ENCODE measurements at regions not wholly inside any gene's neighbourhood (a gene's known extent, or its start where the extent isn't known, plus 50 kb on each side); places are given as distances from the start of the nearest gene placed in this dataset.

GRCh38 chr6:78570044-78570443 is 297.3 kb upstream of the IRAK1BP1 start:
- TF ChIP-seq CTCF (IDR thresholded peaks at IDR 0.05; ENCODE audit: low read depth, low read length) = no peak
- no peak for TF ChIP-seq EZH2phosphoT487 (IDR thresholded peaks at IDR 0.05; ENCODE audit: low read depth)
